Ishikawa (cell line): ENCODE measurements at regions not wholly inside any gene's neighbourhood (a gene's known extent, or its start where the extent isn't known, plus 50 kb on each side); places are given as distances from the start of the nearest gene placed in this dataset.

Source experiments
- CEBPB ChIP-seq: IDR thresholded peaks from 2 replicates; pipeline ENCODE4 v1.6.1; 2012
- CREB1 ChIP-seq: IDR thresholded peaks from 2 replicates; pipeline ENCODE4 v1.6.1; 2012; ENCODE audit warnings: low read depth
- EGR1 ChIP-seq: IDR thresholded peaks from 2 replicates; pipeline ENCODE4 v1.6.1; 2012
- EP300 ChIP-seq: IDR thresholded peaks from 2 replicates; pipeline ENCODE4 v1.6.1; 2012; ENCODE audit warnings: borderline replicate concordance
- FOXM1 ChIP-seq: IDR thresholded peaks from 2 replicates; pipeline ENCODE4 v1.6.1; 2012; ENCODE audit warnings: low read depth, borderline replicate concordance
- MAX ChIP-seq: IDR thresholded peaks from 2 replicates; pipeline ENCODE4 v1.6.1; 2012
- NFIC ChIP-seq: IDR thresholded peaks from 2 replicates; pipeline ENCODE4 v1.6.1; 2012
- RAD21 ChIP-seq: IDR thresholded peaks from 2 replicates; pipeline ENCODE4 v1.6.1; 2012; ENCODE audit warnings: low read depth
- TAF1 ChIP-seq: IDR thresholded peaks from 2 replicates; pipeline ENCODE4 v1.6.1; 2012; ENCODE audit warnings: low read depth, mild to moderate bottlenecking
- TCF12 ChIP-seq: IDR thresholded peaks from 2 replicates; pipeline ENCODE4 v1.6.1; 2012; ENCODE audit warnings: low read depth
- TEAD4 ChIP-seq: IDR thresholded peaks from 2 replicates; pipeline ENCODE4 v1.6.1; 2012
- USF1 ChIP-seq: IDR thresholded peaks from 2 replicates; pipeline ENCODE4 v1.6.1; 2012
- YY1 ChIP-seq: IDR thresholded peaks from 2 replicates; pipeline ENCODE4 v1.6.1; 2012; ENCODE audit warnings: low read depth
- ZBTB7A ChIP-seq: IDR thresholded peaks from 2 replicates; pipeline ENCODE4 v1.6.1; 2012; ENCODE audit warnings: low read depth
- TF ChIP-seq, protein P1 (sequence below): IDR thresholded peaks from 2 replicates; pipeline ENCODE4 v1.6.1; 2012; ENCODE audit warnings: low read depth, mild to moderate bottlenecking

- TF ChIP-seq ZBTB7A (no peak), CEBPB (no peak), TEAD4 (no peak), TAF1 (no peak), EP300 (no peak), EGR1 (no peak), USF1 (no peak), YY1 (no peak)
- TF ChIP-seq, protein P1, sequence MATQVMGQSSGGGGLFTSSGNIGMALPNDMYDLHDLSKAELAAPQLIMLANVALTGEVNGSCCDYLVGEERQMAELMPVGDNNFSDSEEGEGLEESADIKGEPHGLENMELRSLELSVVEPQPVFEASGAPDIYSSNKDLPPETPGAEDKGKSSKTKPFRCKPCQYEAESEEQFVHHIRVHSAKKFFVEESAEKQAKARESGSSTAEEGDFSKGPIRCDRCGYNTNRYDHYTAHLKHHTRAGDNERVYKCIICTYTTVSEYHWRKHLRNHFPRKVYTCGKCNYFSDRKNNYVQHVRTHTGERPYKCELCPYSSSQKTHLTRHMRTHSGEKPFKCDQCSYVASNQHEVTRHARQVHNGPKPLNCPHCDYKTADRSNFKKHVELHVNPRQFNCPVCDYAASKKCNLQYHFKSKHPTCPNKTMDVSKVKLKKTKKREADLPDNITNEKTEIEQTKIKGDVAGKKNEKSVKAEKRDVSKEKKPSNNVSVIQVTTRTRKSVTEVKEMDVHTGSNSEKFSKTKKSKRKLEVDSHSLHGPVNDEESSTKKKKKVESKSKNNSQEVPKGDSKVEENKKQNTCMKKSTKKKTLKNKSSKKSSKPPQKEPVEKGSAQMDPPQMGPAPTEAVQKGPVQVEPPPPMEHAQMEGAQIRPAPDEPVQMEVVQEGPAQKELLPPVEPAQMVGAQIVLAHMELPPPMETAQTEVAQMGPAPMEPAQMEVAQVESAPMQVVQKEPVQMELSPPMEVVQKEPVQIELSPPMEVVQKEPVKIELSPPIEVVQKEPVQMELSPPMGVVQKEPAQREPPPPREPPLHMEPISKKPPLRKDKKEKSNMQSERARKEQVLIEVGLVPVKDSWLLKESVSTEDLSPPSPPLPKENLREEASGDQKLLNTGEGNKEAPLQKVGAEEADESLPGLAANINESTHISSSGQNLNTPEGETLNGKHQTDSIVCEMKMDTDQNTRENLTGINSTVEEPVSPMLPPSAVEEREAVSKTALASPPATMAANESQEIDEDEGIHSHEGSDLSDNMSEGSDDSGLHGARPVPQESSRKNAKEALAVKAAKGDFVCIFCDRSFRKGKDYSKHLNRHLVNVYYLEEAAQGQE: no peak
Measured at GRCh38 chr3:193841581-193841980, 248.6 kb downstream of the OPA1 start.

DNA sequence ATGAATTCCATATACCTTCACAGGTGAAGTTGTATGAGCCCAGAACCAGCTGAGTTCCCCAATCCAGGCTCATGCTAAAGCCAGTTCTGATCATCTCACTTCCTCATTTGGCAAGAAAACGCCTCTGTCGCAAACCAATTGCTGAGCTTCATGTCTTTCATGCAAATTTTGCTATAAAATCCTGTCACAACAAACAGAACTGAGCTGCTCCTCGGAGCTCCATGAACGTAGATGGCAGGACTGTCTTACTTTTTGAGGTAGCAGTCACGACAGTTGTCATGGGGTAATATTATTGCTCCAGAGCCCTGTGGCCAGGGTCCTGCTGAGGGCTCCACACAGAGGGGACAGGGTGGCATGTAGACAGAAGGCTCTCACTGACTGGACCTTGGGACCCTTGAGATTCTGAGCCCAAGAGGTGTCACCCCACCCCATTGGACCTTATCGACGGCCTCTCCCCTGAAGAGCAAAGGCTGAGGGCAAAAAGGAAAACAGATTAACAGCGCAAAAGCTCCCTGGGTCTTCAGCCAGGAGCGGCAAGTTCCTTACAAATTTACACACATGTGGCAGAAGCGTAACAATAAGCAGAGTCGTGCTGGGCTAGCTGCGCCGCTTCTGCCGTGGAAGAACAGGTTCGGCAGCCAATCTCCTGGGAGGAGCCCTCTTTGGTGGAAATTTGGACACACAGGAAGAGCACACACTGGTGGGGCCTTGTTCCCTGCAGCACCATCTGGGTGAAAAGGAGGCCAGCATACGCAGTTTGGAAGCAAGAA lies 249.2 kb downstream of the OPA1 start:
- TF ChIP-seq USF1: no peak
- TF ChIP-seq TEAD4: no peak
- peak; percentile 27; the same call in 1 of the 2 replicates for TF ChIP-seq EP300
- TF ChIP-seq ZBTB7A: no peak
- TF ChIP-seq YY1: peak; percentile 52; the same call in 1 of the 2 replicates
- peak; percentile 14 for TF ChIP-seq RAD21
- TF ChIP-seq NFIC: peak; percentile 32; the same call in 1 of the 2 replicates
- 0 out of 2 replicates have a peak, but pooled peaks have one; percentile 22 for TF ChIP-seq TCF12
- TF ChIP-seq, protein P1: no peak
- no peak for TF ChIP-seq EGR1
- TF ChIP-seq TAF1: no peak
- no peak for TF ChIP-seq CREB1
- TF ChIP-seq MAX: peak; percentile 60; the same call in 1 of the 2 replicates
- TF ChIP-seq CEBPB: no peak
- no peak for TF ChIP-seq FOXM1

DNA sequence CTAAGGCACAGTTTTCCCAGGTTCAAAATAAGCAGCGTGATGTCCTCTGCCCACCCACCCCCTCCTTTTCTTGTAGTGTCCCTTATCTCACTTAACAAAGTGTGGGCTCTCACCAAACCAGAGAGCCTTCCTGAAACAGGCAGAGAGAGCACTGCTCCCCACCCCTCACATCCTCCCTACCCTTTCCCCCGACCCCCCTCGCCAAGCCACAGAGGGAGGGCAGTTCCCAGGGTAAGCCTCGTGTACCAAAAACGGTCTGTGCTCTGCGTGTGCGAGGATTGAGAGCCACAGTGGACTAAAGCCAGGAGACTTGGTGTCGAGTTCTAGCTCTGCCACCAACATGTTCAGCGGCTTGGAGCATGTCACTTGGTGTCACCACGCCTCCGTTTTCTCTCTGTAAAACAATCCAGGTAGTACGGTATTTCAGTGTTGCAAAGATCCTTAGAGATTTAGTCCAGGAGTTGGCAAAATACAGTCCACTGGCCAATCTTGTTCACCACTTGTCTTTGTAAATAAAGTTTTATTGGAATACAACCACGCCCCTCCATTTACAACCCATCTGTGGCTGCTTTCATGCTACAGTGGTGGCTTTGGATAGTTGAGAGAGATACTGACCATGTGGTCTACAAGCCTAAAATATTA lies 249.9 kb downstream of the OPA1 start:
- no peak for TF ChIP-seq TCF12
- no peak for TF ChIP-seq FOXM1
- TF ChIP-seq EGR1: no peak
- TF ChIP-seq CEBPB: no peak
- TF ChIP-seq CREB1: no peak
- no peak for TF ChIP-seq YY1
- no peak for TF ChIP-seq TAF1
- TF ChIP-seq, protein P1: no peak
- no peak for TF ChIP-seq ZBTB7A
- no peak for TF ChIP-seq RAD21
- no peak for TF ChIP-seq USF1
- no peak for TF ChIP-seq TEAD4
- no peak for TF ChIP-seq EP300
- no peak for TF ChIP-seq NFIC
- TF ChIP-seq MAX: no peak
